NCI-H2196 treated with DMSO at 0.1 percent for 48 hours (cell line): ENCODE measurements at regions not wholly inside any gene's neighbourhood (a gene's known extent, or its start where the extent isn't known, plus 50 kb on each side); places are given as distances from the start of the nearest gene placed in this dataset.

Experiments
- DNase-seq: peaks from one replicate; lab custom pipeline; 2025; ENCODE audit not compliant: unreplicated experiment; lab: John Stamatoyannopoulos, UW

DNA sequence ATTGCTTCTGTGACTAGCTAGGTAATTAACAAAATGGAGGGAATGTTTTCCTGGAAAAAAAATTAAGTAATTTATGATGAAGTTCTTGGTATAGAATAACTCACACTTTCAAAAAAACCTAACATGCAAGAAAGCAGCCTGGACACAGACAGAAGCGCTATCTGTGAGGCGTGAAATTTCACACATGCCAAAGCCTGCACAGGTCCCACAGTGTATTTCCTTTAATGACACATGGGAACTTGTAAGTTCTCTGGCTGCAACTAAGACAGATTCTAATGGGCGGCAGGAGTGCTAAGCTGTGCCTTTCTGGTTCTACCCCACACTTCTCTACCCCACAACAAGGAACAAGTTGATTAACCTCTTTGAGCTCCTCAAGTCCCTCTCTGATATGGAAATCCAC, 84.9 kb upstream of the NEO1 start:
- no peak for DNase-seq

DNA sequence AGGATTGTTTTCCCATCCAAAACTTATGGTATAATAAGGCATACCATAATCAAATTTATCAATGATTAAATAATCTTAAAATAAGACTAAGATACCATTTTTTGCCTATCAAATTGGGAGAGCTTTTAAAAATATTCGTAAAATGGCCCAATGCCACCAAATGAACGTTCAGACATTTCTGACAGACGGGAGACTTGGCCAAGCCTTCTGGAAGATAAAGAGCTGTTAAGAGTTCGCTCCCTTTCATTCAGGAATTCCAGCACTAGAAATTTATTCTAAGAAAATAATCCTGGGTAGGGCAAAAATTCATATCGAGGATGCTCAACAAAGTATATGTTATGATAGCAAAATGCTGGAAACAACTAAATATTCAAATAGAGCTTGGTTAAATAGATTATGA, 85.6 kb upstream of the NEO1 start:
- no peak for DNase-seq

DNA sequence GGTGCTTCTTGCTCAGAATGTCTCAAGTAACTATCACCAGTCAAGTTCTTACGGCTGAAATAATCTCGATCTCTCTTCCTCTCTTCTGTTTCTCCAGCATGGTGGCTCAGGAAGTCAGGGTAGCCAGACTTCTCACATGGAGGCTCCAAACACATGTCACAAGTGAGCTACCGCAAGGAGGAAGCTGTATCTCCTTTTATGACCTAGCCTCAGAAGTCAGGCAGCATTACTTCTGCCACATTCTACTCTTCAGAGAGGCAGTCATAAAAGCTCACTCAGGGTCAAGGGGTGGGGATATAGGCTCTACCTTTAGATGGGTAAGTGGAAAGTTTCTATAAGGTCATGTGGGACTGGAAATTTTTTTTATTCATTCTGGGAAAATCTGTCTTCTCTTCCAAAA, 86.6 kb upstream of the NEO1 start:
- DNase-seq, result no peak

DNA sequence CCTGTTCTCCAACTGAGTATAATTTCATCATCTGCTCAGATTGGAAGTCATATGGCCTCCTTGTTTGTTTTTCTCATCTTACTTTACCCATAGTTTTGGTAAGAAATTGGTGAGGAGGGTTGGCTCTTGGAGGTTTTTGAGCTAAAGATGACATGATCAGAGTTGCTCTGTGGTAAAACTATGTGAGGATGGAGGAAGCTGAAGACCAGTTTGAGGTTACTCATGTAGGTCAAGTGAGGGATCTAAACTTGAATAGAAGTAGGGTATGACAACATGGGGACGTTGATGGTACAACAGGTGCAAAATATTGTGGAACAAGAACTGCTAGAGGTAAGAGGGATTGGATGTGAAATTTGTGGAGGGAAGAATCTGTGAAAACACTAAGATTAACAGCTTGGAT, 87.7 kb upstream of the NEO1 start:
- no peak for DNase-seq

DNA sequence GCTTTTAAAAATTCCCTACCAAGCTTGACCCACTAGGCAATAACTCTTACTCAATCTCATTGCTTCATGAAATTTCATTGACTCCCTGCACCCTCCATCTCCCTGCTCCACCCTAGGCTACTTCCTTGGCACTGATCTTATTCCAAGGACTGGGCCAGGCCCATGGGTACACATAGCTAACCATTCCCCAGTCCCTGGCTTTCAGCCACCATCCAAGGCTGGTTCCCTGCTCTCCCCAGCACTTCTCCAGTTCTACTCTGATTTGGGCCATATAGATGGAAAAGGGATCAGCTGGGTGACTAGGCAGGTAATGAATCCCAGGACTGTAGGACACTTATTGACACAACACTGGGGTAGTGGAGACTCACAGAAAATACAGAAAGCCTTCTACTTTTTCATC, 88.1 kb upstream of the NEO1 start:
- no peak for DNase-seq

DNA sequence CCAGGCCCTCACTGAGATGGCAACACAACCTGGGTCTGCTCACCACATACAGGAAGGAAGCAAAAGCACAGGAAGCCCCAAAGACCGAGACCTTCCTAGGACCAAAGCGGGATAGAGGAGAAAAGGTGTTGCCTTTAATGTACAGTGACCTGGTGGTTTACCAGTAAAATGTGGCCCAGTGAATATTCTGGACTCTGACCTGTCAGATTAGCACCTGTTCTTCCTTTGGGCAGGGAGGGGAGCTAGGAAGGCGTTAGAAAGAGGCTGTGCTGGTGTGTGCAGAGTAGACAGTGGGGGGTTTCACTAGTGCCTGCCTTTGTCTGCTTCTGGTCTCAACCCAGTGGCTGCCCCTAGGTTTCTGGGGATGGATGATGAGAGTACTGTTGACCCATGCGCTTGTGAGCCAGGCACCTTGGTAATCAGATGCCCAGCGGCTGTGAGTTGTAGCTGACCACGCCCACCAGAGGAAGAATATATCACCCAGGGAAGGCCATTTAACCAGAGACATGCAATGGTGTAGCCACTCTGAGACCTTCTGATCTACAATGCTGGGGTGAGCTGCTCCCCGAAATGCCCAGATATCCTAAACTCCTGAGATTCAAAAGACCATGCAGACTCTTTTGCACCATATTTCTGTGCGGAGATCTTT, 90.1 kb upstream of the NEO1 start:
- DNase-seq, result no peak

DNA sequence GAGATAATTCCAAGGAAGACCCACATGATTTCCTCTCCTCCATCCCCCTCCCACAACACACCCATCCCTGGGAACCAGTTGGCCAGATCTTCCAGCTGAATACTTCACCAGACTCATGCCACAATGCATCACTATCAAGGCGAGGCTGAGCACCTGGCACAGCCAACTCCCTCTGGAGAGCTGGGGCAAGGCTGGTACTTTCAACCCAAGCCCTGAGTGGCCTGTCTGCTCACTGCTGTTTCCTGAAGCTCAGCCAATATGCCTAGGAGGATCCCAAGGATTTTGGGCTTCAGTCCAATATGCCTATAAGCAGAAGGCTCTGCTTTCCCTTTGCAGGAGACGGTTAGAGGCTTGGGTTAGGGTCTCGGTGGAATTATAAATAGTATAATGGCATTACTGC, 90.9 kb upstream of the NEO1 start:
- DNase-seq, result no peak

DNA sequence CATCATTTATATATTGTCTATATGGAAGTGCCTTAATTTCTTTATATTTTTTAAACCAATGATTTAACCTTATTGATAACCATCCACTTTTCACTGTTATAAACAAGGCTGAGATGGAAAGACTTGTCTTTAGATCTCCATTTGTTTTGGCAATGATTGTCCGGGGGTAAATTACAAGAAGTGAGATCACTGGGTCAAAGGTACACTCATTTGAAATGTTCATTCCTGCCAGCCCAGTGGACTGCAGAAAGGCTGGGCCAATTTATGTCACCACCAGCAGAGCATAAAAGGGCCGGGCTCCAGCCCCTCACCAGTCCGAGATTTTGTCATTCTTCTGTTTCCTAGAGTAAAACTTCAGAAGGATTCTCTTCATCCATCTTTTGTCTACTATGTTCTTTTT, 93.6 kb upstream of the NEO1 start:
- DNase-seq, result no peak

DNA sequence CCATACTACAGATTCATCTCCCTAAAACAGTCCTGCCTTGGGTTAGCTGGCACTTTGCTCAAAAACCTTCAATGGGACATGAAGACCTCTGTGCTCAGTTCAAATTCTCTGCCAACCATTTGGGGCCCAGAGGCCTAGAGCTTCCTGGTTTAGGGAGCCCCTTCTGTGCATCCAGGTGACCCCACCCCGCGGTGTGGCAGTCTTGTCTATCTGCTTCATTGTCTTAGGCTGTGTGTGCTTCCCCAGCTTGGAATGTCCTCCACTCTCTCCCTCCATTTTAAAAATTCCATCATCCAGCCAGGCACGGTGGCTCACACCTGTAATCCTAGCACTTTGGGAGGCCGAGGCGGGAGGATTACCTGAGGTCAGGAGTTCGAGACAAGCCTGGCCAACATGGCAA, 99.0 kb upstream of the NEO1 start:
- no peak for DNase-seq

DNA sequence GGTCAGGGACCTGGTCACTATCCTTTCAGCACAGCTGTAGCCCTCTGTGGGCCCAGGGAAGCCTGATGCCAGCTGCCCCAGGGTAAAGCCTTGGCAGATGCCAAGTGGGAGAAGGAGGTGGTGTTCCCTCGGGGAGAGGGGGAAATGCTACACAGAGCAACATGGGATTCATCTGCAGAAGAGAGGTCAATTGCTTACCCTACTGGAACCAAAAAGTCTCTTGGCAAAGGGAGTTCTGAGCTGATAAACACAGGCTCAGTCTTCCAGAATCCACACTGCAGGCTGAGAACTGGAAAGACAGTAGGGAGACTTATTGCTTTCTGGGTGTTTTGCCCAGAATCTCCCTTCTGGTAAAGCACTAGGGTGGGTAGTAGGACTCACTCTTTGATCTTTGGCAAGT, 100.1 kb upstream of the NEO1 start:
- DNase-seq, result no peak

DNA sequence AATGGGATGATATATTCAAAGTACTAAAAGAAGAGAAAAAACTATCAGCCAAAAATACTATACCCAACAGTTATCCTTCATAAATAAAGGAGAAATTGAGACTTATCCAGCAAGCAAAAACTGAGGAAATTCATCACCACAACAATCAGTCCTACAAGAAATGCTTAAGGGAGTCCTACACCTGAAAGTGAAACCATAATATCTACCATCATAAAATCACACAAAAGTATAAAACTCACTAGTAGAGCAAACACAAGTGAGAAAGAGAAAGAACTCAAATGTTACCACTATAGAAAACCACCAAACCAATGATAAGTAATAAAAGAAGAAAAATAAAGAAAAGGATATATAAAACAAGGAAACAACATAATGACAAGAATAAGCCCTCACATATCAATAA, 103.6 kb upstream of the NEO1 start:
- DNase-seq, result no peak

DNA sequence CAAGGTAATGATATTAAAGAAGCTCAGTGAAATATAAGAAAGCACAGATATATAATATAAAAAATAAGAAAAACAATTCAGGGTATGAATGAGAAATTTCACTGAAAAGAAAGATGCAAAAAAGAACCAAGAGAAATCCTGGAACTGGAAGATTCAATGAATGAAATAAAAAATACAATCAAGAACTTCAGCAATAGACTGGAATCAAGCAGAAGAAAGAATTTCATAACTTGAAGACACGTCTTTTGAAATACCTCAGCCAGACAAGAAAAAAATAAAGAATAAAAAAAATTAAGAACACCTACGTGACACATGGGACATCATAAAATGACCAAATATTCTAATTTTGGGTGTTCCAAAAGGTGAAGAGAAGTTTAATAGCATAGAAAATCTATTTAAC, 104.6 kb upstream of the NEO1 start:
- DNase-seq, result no peak

DNA sequence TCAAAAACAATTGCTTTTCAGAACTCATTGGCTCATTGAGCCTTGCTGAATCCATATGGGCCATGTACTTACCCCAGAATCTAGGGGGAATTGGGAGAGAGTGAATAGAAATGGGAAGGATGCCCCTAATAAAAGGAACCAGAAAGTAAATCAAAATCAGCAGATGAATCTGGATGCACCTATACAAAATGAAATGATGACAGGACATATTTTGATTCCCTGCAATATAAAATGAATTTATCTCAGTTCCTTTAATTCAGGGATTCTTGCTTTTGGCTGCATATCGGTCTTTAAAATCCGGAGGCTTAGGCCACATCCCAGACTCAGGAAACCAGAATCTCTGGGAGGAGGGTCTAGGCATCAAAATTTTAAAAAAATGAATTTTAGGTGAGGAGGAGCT, 107.7 kb upstream of the NEO1 start:
- DNase-seq, result no peak

DNA sequence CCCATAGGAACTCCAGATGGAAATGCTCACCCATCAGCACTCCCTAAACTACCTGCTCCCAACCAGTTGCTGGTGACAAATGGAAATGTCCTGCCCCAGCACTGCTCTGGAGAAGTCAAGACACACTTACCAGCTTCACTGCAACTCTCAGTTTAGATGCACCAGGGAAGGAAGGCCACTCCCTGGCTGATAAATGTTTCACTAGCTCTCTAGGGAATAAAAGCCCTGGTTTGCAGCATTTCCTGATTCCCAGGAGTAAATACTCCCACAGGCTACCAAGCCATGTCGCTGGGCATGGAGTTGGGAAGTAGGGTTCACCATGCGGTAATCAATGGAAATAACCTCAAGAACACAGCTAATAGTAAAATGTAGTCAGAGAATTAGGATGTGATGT, 112.0 kb upstream of the NEO1 start:
- no peak for DNase-seq

DNA sequence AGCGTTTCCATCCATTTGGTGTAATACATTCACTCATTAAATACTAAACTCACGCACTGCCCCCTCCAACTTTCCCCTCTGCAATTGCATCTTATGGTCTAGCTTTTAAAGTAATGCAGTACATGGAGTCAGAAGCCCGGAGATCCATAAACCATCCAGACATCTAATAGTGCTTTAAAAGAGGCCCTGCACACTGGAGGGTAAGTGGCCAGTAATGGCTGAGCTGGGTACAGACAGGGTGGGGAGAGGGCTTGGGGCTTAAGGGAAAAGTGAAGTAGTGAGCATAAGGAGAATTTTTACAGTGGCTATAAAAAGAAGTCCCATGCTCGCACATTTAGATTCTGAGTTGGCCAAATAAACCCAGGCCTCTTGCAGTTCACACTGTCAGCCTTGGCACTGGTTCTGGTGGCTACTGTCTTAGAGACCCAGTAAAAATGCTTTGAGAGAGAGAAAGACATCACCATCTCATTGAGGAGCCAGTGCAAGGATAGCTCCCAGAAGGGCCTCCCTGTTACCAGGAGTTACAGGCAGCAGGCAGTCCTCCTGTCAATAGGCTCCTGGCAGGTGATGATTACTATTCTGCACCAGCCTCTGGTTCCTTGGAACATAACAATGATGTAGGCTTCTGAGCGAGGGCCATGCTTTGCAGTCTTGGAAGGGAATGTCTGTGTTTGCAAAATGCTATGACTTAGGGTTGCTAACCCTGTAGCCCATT, 112.6 kb upstream of the NEO1 start:
- no peak for DNase-seq

DNA sequence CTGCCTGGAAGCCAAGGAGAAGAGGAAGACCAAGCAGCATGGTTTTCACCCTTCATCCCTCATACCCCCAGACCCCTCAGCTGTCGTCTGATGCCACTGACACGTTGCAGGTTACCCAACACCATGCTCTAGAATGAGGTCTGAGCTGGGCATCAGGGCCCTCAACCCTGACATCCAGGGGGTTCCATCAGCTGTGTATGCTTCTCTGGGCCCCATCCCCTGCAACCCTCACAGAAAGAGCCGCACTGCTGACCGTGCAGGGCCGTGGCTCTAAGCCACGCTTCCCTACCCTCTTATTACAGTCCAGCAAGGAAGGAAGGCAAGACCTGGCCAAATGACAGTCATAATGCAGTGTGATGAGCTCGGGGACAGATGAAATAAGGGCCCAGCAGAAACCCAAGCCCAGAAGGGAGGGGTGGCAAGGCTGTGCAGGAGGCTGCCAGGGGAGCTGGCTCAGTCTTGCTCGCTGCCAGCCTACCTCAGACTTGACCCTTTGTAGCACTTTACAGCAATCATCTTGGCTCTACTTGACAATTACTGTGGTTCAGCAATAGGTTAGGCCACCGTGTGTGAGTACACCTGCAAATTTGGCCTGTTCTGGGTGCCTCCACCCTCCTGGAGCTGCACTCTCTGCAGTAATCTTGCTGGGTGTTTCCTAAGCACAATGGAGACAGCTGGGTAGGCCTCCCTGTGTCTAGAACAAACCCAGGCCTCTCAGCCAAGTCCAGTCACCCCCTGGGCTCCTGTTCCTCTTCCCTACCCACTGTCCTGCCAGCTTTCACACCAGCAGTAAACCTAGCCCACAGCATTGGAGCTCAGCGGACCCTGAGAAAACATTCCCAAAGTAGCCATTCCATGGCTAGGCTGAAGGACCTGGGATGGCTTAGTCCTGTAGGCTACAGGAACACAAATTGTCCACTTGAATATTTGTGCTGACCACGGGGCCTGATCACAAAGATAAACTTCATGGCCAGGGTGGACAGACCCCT, 115.3 kb upstream of the NEO1 start:
- DNase-seq, result no peak

DNA sequence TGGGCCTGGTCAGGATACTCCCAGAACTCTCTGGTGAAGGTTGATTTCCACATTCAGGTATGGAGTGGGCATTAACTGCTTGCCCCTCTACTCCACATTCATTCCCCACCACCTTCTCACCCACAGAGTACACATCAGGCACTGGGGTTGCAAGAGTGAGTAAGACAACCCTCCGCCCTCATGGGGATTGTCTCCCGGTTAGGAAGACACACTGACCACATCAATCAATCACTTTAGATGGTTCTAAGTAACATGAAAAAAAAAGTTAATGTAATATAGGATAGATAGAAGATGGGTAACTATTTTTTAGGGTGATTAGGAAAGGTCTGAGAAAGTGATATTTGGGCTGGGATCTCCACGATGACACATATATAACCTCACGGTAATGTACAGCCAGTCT, 116.0 kb upstream of the NEO1 start:
- DNase-seq, result no peak

DNA sequence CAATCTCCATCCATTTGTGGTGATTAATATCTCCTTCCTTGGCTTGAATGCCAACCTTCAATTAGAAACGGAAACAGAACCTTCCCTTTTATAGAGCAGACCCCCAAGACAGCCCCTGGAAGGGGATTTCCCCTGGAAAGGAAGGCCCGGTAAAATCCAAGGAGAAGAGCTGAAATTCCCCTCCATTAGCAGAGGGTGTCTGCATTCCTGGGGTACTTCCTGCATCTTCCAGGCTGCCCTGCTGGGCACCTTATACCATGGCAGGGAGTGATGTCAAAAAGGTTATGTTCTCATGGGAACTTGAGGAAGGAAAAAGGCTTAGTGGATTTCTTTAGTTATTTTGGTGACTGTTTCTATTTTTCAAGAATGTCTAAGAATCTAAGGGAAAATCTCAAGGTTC, 116.7 kb upstream of the NEO1 start:
- no peak for DNase-seq

DNA sequence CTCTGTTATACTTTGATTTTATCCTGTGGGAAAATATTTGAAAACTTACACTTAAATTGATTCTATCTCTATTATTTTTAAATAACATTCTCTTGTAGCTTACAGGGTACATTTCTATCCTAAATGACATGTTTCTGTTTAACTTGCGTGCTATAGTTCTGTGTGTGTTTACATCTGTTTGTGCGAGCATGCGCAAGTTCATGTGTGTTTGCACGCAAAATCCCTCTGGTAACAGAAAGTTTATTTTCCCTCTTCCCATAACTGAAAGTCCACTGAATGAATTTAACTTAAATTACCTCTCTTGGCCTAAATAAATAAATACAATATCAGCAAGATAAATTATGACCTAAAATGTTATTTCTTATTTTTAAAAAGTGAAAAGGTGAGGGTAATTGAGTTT, 117.3 kb upstream of the NEO1 start:
- DNase-seq, result no peak

DNA sequence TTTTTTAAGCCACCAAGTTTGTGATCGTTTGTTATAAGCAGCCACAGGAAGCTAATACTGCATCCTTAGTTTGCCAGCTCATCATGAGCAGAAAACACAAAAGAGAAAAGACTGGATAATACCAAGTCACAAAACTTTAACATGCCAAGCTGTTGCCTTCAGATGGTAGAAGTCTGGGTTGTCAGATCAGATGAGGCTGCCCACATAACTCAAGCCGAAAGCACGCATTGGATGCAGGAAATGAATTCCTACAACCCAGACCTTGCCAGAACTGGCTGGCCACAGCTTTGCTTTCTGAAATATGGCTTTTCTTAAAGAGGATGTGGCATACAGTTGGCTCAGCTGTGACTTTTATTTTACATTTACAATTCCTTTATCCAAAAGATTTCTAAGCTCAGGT, 118.3 kb upstream of the NEO1 start:
- no peak for DNase-seq

DNA sequence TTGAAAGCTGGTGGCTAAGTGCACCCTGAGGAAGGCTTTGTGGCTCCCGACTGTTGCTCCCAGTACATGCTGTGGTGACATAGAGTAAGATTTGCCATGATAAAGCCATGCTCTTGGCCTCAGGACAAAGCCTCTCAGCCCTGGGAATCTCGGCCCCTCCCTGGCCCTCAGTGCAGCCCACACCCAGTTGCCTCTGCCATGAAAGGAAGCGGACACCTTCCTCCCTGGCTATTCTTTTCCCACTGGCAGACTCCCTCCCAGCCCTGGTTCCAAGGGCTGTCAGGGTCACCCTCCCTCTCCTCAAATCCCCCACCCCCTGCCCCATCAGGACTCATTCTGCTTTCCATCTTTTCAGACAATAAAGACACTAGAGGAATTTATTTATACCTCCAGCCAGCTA, 119.8 kb upstream of the NEO1 start:
- no peak for DNase-seq

DNA sequence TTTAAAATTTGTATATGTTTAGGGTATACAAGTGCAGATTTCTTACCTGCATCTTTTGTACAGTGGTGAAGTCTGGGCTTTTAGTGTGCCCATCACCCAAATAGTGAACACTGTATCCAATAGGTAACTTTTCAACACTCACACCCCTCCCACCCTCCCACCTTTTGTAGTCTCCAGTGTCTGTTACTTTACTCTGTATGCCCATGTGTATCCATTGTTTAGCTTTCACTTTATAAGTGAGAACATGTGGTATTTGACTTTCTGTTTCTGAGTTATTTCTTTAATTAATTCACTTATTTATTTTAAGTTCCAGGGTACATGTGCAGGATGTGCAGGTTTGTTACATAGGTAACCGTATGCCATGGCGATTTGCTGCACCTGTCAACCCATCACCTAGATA, 124.8 kb upstream of the NEO1 start:
- no peak for DNase-seq
